Prostate gland (tissue), 2 donors: ENCODE measurements at regions not wholly inside any gene's neighbourhood (a gene's known extent, or its start where the extent isn't known, plus 50 kb on each side); places are given as distances from the start of the nearest gene placed in this dataset.

Source experiments
- DNase-seq: peaks from one replicate; pipeline ENCODE4 v3.0.0-alpha.2; 2019; ENCODE audit warnings: low spot score
- H3K27ac ChIP-seq, 2 donors: fragments of 200-600 bp; sonication (generic); 2 replicates each; pipeline ENCODE4 v1.5.1; 2017 to 2019
- H3K27me3 ChIP-seq: fragments of 200-600 bp; sonication (generic); replicated peaks from 2 replicates; pipeline ENCODE4 v1.5.1; 2019; ENCODE audit not compliant: insufficient read depth
- H3K36me3 ChIP-seq, 2 donors: fragments of 200-600 bp; sonication (generic); 1 replicate in 1 of 2; 2 replicates in 1 of 2; pipeline versions ENCODE4 v1.5.1 to v1.8.1; 2017 to 2019
- H3K4me1 ChIP-seq: fragments of 200-600 bp; sonication (generic); replicated peaks from 2 replicates; pipeline ENCODE4 v1.5.1; 2019
- H3K4me3 ChIP-seq, 2 donors: fragments of 200-600 bp; sonication (generic); 2 replicates each; pipeline ENCODE4 v1.5.1; 2017 to 2019
- H3K9me3 ChIP-seq: fragments of 200-600 bp; sonication (generic); 2 replicates; pipeline ENCODE4 v1.5.1; 2017
- POLR2A ChIP-seq: fragments of 450-650 bp; IDR thresholded peaks from one replicate; pipeline ENCODE4 v1.6.1; 2016; ENCODE audit warnings: antibody characterized with exemption, mild to moderate bottlenecking
- POLR2AphosphoS5 ChIP-seq: sonication (generic); formaldehyde crosslinking; IDR thresholded peaks from one replicate; pipeline ENCODE4 v1.6.1; 2017; ENCODE audit warnings: antibody characterized with exemption
- WGBS: methylation state at CpG from one replicate; pipeline ENCODE4 v1.1.5; 2018; 5-methylcytosine and 5-hydroxymethylcytosine counted together
- intact Hi-C: fragments of 100-400 bp; cut with DNase I; formaldehyde crosslinking; loops from one replicate; pipeline ENCODE4 v1.14.2; 2022
- TF ChIP-seq, protein P1 (sequence below), 4 experiments: fragments of 200-600 bp in 2 of 4; fragments of 450-650 bp in 2 of 4; sonication (generic) in 2 of 4; IDR thresholded peaks; 1 replicate in 3 of 4; 2 replicates in 1 of 4; pipeline ENCODE4 v1.5.1; 2016 to 2019; ENCODE audit warnings: antibody characterized with exemption in 4 of 4, mild to moderate bottlenecking in 2 of 4, moderate library complexity in 2 of 4

DNA sequence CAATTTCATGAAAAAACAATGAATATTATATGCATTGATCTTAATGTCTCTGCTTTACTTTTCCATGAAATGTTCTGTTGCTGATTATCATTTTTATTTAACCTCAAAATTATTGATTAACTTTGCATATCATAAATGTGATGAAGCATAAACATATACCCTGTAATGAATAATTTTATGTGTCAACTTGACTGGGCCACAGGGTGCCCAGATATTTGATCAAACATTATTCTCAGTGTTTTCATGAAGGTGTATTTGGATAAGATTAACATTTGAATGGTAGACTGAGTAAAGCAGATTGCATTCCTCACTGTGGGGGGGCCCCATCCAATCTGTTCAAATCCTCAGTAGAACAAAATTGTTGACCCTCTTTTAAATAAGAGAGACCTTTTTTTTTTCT, 265.2 kb downstream of the CENPW start:
- TF ChIP-seq, protein P1, sequence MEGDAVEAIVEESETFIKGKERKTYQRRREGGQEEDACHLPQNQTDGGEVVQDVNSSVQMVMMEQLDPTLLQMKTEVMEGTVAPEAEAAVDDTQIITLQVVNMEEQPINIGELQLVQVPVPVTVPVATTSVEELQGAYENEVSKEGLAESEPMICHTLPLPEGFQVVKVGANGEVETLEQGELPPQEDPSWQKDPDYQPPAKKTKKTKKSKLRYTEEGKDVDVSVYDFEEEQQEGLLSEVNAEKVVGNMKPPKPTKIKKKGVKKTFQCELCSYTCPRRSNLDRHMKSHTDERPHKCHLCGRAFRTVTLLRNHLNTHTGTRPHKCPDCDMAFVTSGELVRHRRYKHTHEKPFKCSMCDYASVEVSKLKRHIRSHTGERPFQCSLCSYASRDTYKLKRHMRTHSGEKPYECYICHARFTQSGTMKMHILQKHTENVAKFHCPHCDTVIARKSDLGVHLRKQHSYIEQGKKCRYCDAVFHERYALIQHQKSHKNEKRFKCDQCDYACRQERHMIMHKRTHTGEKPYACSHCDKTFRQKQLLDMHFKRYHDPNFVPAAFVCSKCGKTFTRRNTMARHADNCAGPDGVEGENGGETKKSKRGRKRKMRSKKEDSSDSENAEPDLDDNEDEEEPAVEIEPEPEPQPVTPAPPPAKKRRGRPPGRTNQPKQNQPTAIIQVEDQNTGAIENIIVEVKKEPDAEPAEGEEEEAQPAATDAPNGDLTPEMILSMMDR (IDR thresholded peaks at IDR 0.05), result no peak
- TF ChIP-seq POLR2A (no peak), POLR2AphosphoS5 (no peak)
- no peak for DNase-seq
- intact Hi-C loops, result no loop called here
- no peaks in the 10 kb centered on the region for H3K36me3 ChIP-seq
- H3K4me3 ChIP-seq, result no peak overlapping the region
- no peaks in the 10 kb centered on the region for H3K27me3 ChIP-seq
- no peaks in the 10 kb centered on the region for H3K9me3 ChIP-seq
- H3K27ac ChIP-seq, result no peak overlapping the region
- H3K4me1 ChIP-seq, result no peaks in the 10 kb centered on the region

DNA sequence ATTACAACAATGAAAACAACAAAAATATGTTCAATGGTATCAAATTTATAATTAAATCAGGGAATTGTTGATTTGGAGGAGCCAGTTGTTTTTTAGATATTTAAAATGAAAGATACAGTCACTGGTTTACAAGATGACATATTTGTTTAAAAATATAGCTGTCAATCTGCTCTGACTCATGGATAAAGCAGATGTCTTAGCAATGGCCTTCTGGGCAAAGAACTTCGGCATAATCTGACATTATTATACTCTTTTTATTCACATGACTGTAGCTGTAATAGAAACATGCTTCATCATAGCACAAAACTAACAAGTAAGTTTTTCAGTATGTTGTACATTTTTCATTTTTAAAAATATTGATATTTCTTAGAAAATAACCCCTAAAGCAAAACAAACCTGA, 267.4 kb downstream of the CENPW start:
- H3K4me1 ChIP-seq, result no peaks in the 10 kb centered on the region
- DNase-seq, result no peak
- 89% methylated on average over 1 of the region's 1 CpG for WGBS
- no peak overlapping the region for H3K27ac ChIP-seq
- no peak for TF ChIP-seq POLR2A
- TF ChIP-seq, protein P1 (IDR thresholded peaks at IDR 0.05), result no peak
- TF ChIP-seq POLR2AphosphoS5, result no peak
- H3K36me3 ChIP-seq, result no peaks in the 10 kb centered on the region
- no peak overlapping the region for H3K4me3 ChIP-seq
- intact Hi-C loops, result no loop called here
- H3K9me3 ChIP-seq, result no peaks in the 10 kb centered on the region
- H3K27me3 ChIP-seq, result no peaks in the 10 kb centered on the region

DNA sequence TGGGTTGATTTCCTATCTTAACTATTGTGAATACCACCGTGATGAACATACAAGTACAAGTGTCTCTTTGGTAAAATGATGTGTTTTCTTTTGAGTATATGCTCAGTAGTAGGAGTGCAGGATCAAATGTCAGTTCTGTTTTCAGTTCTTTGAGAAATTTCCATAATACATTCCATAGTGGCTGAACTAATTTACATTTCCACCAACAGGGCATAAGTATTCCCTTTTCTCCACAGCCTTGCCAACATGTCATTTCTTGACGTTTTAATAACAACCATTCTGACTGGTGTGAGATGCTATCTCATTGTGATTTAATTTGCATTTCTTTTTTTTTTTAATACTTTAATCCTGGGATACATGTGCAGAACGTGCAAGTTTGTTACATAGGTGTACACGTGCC, 268.8 kb downstream of the CENPW start:
- Histone ChIP-seq H3K4me3 (no peak overlapping the region), H3K9me3 (no peaks in the 10 kb centered on the region), H3K4me1 (no peaks in the 10 kb centered on the region), H3K36me3 (no peaks in the 10 kb centered on the region), H3K27ac (no peak overlapping the region), H3K27me3 (no peaks in the 10 kb centered on the region)
- TF ChIP-seq, protein P1 (IDR thresholded peaks at IDR 0.05), result no peak
- TF ChIP-seq POLR2A (no peak), POLR2AphosphoS5 (no peak)
- 71% methylated on average over 4 of the region's 4 CpGs for WGBS
- intact Hi-C loops, result no loop called here
- no peak for DNase-seq

DNA sequence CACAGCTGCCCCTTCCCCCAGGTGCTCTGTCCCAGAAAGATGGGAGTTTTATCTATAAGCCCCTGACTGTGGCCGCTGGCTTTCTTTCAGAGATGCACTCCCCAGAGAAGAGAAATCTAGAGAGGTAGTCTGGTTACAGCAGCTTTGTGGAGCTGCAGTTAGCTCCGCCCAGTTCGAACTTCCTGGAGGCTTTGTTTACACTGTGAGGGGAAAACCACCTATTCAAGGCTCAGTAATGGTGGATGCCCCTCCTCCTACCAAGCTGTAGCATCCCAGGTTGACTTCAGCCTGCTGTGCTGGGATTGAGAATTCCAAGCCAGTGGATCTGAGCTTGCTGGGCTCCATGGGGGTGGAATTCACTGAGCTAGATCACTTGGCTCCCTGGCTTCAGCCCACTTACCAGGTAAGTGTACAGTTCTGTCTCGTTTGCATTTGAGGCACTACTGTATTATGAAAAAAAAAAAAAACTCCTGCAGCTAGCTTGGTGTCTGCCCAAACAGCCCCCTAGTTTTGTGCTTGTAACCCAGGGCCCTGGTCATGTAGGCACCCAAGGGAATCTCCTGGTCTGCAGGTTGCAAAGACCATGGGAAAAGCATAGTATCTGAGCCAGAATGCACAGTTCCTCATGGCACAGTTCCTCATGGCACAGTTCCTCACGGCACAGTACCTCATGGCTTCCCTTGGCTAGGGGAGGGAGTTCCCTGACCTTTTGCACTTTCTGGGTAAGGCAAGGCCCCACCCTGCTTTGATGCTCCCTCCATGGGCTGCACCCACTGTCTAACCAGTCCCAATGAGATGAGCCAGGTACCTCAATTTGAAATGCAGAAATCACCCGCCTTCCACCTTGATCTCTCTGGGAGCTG, 275.0 kb downstream of the CENPW start:
- no peak overlapping the region for H3K4me3 ChIP-seq
- no peaks in the 10 kb centered on the region for H3K27me3 ChIP-seq
- no peak for DNase-seq
- H3K36me3 ChIP-seq, result no peaks in the 10 kb centered on the region
- no peaks in the 10 kb centered on the region for H3K4me1 ChIP-seq
- no peak overlapping the region for H3K27ac ChIP-seq
- TF ChIP-seq POLR2A, result no peak
- TF ChIP-seq, protein P1 (IDR thresholded peaks at IDR 0.05), result no peak
- no peak for TF ChIP-seq POLR2AphosphoS5
- WGBS, result 77% methylated on average over 6 of the region's 6 CpGs
- no peaks in the 10 kb centered on the region for H3K9me3 ChIP-seq
- intact Hi-C loops, result no loop called here

DNA sequence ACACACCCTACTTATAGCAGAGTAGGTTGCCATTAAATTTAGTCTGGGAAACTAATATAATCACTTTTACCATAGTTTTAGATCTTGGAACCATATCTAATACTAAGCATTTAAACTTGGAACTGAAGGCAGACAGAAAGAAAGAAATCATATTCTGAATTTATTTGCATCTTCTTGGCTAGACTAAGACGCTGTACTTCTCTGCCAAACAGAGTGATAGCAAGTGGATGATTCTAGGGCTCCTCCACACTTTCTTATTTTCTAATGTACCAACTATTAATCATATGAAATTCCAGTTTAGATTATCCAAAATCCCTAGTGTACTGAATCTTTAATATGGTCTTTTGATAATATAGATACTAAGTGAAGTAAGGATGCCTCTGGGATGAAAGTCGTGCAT, 277.0 kb downstream of the CENPW start:
- no peaks in the 10 kb centered on the region for H3K4me1 ChIP-seq
- WGBS, result 55% methylated on average over 2 of the region's 2 CpGs
- H3K27ac ChIP-seq, result no peak overlapping the region
- H3K4me3 ChIP-seq, result no peak overlapping the region
- intact Hi-C loops, result no loop called here
- no peaks in the 10 kb centered on the region for H3K36me3 ChIP-seq
- no peak for TF ChIP-seq POLR2AphosphoS5
- TF ChIP-seq, protein P1 (IDR thresholded peaks at IDR 0.05), result no peak
- TF ChIP-seq POLR2A, result no peak
- H3K27me3 ChIP-seq, result no peaks in the 10 kb centered on the region
- DNase-seq, result no peak
- H3K9me3 ChIP-seq, result no peaks in the 10 kb centered on the region
